ENCODE measurements at regions not wholly inside any gene's neighbourhood (a gene's known extent, or its start where the extent isn't known, plus 50 kb on each side); places are given as distances from the start of the nearest gene placed in this dataset.

DNA sequence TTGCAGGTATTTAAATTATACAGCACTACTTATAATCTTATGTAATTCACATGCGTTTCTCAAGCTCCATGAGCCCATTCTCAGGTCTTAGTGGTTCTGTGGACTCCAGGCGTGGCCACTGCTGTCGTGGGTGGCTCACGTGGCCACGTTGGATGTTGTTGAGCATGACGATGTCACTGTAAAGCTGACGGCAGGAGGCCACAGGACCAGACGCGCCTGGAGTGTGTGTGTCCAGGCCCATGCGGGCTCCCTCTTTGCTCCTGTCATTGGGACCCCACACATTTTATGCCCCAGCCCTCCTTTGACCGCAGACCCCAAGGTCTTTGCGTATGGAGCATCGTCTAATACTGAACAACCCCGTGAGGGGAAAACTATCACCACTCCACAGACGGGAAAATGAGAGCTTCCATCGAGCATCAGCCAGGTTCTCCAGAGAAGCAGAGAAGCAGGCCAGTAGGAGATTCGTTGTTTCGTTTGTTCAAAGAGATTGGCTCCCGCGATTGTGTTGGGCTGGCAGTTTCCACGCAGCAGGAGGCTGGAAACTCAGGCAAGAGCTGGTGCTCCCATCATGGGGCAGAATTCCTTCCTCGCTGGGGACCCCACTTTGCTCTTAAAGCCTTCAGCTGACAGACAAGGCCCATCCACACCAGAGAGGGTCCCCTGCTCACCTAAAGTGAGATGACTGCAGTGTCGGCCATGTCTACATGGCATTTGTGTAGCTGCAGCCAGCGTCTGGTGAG is 129.3 kb upstream of the SPACA7 start:
- Mint-ChIP-seq H3K36me3 (no peaks in the 10 kb centered on the region), H3K4me1 (no peaks in the 10 kb centered on the region), H3K27ac (no peak overlapping the region), H3K27me3 (ENCODE audit: low read depth in 2 of 2) (no peaks in the 10 kb centered on the region), H3K9me3 (no peaks in the 10 kb centered on the region), H3K4me3 (no peak overlapping the region)
- no peak for ATAC-seq
- H3K4me3 ChIP-seq (ENCODE audit: low read length) = no peak overlapping the region
- TF ChIP-seq, protein P1, sequence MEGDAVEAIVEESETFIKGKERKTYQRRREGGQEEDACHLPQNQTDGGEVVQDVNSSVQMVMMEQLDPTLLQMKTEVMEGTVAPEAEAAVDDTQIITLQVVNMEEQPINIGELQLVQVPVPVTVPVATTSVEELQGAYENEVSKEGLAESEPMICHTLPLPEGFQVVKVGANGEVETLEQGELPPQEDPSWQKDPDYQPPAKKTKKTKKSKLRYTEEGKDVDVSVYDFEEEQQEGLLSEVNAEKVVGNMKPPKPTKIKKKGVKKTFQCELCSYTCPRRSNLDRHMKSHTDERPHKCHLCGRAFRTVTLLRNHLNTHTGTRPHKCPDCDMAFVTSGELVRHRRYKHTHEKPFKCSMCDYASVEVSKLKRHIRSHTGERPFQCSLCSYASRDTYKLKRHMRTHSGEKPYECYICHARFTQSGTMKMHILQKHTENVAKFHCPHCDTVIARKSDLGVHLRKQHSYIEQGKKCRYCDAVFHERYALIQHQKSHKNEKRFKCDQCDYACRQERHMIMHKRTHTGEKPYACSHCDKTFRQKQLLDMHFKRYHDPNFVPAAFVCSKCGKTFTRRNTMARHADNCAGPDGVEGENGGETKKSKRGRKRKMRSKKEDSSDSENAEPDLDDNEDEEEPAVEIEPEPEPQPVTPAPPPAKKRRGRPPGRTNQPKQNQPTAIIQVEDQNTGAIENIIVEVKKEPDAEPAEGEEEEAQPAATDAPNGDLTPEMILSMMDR (IDR thresholded peaks at IDR 0.05) = no peak
- no peaks in the 10 kb centered on the region for H3K27me3 ChIP-seq (ENCODE audit: control insufficient read depth, insufficient read depth, low read length)
- no peak overlapping the region for H3K27ac ChIP-seq (ENCODE audit: low read length)
- H3K36me3 ChIP-seq (ENCODE audit: control insufficient read depth, insufficient read depth, low read length) = no peaks in the 10 kb centered on the region
- no peak for DNase-seq
- 90% methylated on average over 24 of the region's 24 CpGs for WGBS (ENCODE audit: insufficient coverage)
- H3K9me3 ChIP-seq (ENCODE audit: control insufficient read depth, insufficient read depth, low read length) = no peaks in the 10 kb centered on the region
- no peaks in the 10 kb centered on the region for H3K4me1 ChIP-seq (ENCODE audit: control insufficient read depth, insufficient read depth, low read length)
- intact Hi-C loops (cut with micrococcal nuclease) = no loop called here

DNA sequence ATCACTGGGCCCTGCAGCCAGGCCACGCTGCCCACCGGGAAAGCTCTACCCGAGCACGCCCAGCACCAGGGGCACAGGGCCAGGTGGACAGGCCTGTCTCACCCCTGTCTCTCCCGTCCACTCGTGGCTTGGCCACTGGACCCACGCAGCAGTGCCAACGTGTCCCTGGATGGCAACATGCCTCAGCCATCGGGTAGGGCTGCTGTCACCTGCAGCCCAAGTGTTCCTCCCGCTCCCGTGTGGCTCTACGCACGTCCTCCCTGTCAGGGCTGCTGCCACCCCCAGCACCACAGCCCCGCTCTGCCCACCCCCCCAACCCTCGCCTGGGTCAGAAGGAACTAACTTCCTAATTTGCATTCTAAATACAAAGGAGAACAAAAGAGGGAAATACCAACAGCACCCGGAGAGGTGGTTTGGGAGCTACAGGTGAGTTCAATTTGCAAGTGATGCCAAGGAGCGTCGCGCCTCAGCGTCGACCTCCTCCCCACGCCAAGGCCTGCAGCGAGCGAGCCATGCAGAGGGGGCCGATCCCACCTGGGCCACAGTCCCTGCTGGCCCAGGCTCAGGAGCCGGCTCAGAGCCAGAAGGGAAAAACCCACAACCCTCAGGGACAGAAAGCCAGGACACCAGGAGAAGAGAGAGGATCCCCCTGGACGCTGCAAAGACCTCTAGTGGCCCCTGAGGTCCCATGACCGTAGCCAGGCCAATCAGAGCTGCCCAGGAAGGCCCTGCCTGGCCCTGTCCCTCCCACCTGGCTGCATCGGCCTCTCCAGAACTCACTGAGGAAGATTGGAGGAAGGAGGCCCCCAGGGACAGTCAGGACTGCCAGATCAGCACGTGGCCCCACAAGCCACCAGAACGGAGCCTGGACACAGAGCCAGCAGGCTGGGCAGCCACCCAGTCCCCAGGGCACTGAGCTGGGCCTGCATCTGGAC is 128.4 kb upstream of the SPACA7 start:
- Histone ChIP-seq H3K9me3 (ENCODE audit: control insufficient read depth, insufficient read depth, low read length) (no peaks in the 10 kb centered on the region), H3K36me3 (ENCODE audit: control insufficient read depth, insufficient read depth, low read length) (no peaks in the 10 kb centered on the region), H3K4me1 (ENCODE audit: control insufficient read depth, insufficient read depth, low read length) (no peaks in the 10 kb centered on the region), H3K4me3 (ENCODE audit: low read length) (no peak overlapping the region), H3K27me3 (ENCODE audit: control insufficient read depth, insufficient read depth, low read length) (no peaks in the 10 kb centered on the region), H3K27ac (ENCODE audit: low read length) (no peak overlapping the region)
- TF ChIP-seq, protein P1 (IDR thresholded peaks at IDR 0.05) = no peak
- WGBS (ENCODE audit: insufficient coverage) = 81% methylated on average over 31 of the region's 31 CpGs
- Mint-ChIP-seq H3K4me1 (no peaks in the 10 kb centered on the region), H3K9me3 (no peaks in the 10 kb centered on the region), H3K27me3 (ENCODE audit: low read depth in 2 of 2) (no peaks in the 10 kb centered on the region), H3K4me3 (no peak overlapping the region), H3K27ac (no peak overlapping the region), H3K36me3 (no peaks in the 10 kb centered on the region)
- intact Hi-C loops (cut with micrococcal nuclease) = no loop called here
- DNase-seq = no peak
- ATAC-seq = no peak

DNA sequence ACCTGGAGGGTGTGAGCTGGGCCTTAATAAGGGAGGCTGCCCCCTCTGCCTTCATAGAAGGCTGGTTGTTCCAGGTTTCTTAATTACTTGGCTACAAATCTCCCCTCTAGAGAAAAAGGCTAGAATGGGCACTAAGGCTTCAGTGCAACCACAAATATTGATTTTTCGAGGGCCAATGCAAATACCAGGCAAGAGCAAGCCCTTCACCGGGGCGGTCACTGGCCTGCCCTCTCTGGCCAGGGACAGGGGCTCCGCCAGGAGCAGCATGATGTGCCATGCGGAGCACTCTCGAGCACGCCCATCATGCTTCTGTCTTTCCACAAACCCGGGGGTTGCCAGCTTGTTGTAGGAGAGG is 127.8 kb upstream of the SPACA7 start:
- no peak overlapping the region for H3K27ac Mint-ChIP-seq

More for the DNA sequence above, 127.8 kb upstream of the SPACA7 start:
- Histone ChIP-seq H3K27ac (ENCODE audit: low read length) (no peak overlapping the region), H3K27me3 (ENCODE audit: control insufficient read depth, insufficient read depth, low read length) (no peaks in the 10 kb centered on the region), H3K9me3 (ENCODE audit: control insufficient read depth, insufficient read depth, low read length) (no peaks in the 10 kb centered on the region), H3K36me3 (ENCODE audit: control insufficient read depth, insufficient read depth, low read length) (no peaks in the 10 kb centered on the region), H3K4me1 (ENCODE audit: control insufficient read depth, insufficient read depth, low read length) (no peaks in the 10 kb centered on the region), H3K4me3 (ENCODE audit: low read length) (no peak overlapping the region)
- Mint-ChIP-seq H3K4me3 (no peak overlapping the region), H3K27me3 (ENCODE audit: low read depth in 2 of 2) (no peaks in the 10 kb centered on the region), H3K36me3 (no peaks in the 10 kb centered on the region), H3K9me3 (no peaks in the 10 kb centered on the region), H3K4me1 (no peaks in the 10 kb centered on the region)
- no peak for ATAC-seq
- intact Hi-C loops (cut with micrococcal nuclease) = no loop called here
- DNase-seq = no peak
- WGBS (ENCODE audit: insufficient coverage) = 78% methylated on average over 4 of the region's 8 CpGs
- TF ChIP-seq, protein P1 (IDR thresholded peaks at IDR 0.05) = no peak
